Gastrocnemius medialis (tissue), 4 donors: ENCODE measurements at regions not wholly inside any gene's neighbourhood (a gene's known extent, or its start where the extent isn't known, plus 50 kb on each side); places are given as distances from the start of the nearest gene placed in this dataset.
"Not testable (repeated sequence)": the region's sequence is repeated elsewhere in the genome, so short reads cannot be mapped to it uniquely, and the experiment has no call there.

Source experiments
- ATAC-seq, 2 donors: fragments of 150-250 bp; one replicate each; pipeline ENCODE4 v1.9.1; 2016
- DNase-seq, 2 donors: peaks; one replicate each; pipeline ENCODE4 v3.0.0-alpha.2; 2019
- H3K27ac ChIP-seq, 4 donors: fragments of 200-600 bp; sonication (generic); 1 replicate in 1 of 4; 2 replicates in 3 of 4; pipeline ENCODE4 v1.5.1; 2016 to 2018; ENCODE audit warnings: mild to moderate bottlenecking in 2 of 4, moderate library complexity in 1 of 4
- H3K27me3 ChIP-seq, 3 donors: fragments of 200-600 bp; sonication (generic) in 2 of 3; 1 replicate in 1 of 3; 2 replicates in 2 of 3; pipeline versions ENCODE4 v1.5.1 to v1.6.0; 2016 to 2019; ENCODE audit warnings: mild to moderate bottlenecking in 1 of 3, moderate library complexity in 1 of 3
- H3K36me3 ChIP-seq, 2 donors: fragments of 200-600 bp; sonication (generic) in 1 of 2; one replicate each; pipeline ENCODE4 v1.5.1; 2017 to 2018
- H3K4me1 ChIP-seq, 2 donors: fragments of 200-600 bp; sonication (generic) in 1 of 2; one replicate each; pipeline ENCODE4 v1.5.1; 2016 to 2017; ENCODE audit warnings: mild to moderate bottlenecking in 2 of 2
- H3K4me3 ChIP-seq, 4 donors: fragments of 200-600 bp; sonication (generic) in 3 of 4; 1 replicate in 1 of 4; 2 replicates in 3 of 4; pipeline ENCODE4 v1.5.1; 2016 to 2019; ENCODE audit warnings: mild to moderate bottlenecking in 2 of 4
- H3K9me3 ChIP-seq, 3 donors: fragments of 200-600 bp; sonication (generic) in 2 of 3; 1 replicate in 1 of 3; 2 replicates in 2 of 3; pipeline ENCODE4 v1.5.1; 2016 to 2019
- POLR2A ChIP-seq, 2 donors: fragments of 450-650 bp; IDR thresholded peaks; one replicate each; pipeline ENCODE4 v1.6.1; 2017; ENCODE audit warnings: antibody characterized with exemption in 2 of 2, mild to moderate bottlenecking in 2 of 2, moderate library complexity in 2 of 2
- in situ Hi-C, 4 donors: fragments of 200-750 bp; cut with MboI; loops; one replicate each; pipeline versions ENCODE4 v1.15.0 to v1.8.0; 2017; ENCODE audit warnings: low sequenced_read_pairs in 4 of 4
- intact Hi-C: fragments of 100-400 bp; cut with DNase I; formaldehyde crosslinking; loops from one replicate; pipeline ENCODE4 v1.15.1; 2023; ENCODE audit warnings: low total_unique reads
- TF ChIP-seq, protein P1 (sequence below), 5 experiments: fragments of 450-650 bp in 3 of 5; fragments of 200-600 bp in 2 of 5; sonication (generic) in 2 of 5; IDR thresholded peaks in 4 of 5; conservative IDR thresholded peaks in 1 of 5; 1 replicate in 4 of 5; 2 replicates in 1 of 5; pipeline ENCODE4 v1.5.1; 2016 to 2019; ENCODE audit warnings: antibody characterized with exemption in 5 of 5, mild to moderate bottlenecking in 3 of 5, moderate library complexity in 3 of 5

DNA sequence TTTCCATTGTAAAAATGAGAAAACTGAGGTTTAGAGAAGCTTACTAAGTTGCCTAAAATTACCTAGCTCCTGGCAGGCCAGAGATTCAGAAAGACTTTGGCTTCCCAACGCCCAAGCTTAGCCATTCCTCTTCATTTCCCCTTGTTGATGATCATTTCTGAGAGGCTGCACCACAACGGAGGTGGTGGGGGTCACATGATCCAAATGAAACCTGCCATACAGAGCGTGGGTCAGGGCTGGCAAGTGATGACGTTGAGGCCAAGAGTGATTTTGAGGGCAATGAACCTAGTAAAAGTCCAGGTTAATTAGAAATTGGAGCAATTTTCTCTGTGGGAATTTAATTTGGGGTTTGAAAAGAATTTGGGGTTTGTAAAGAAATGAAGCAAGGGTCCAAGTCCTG lies 109.9 kb downstream of the TMEM182 start:
- Histone ChIP-seq H3K4me1 (no peaks in the 10 kb centered on the region), H3K36me3 (no peaks in the 10 kb centered on the region), H3K27ac (no peak overlapping the region), H3K9me3 (no peaks in the 10 kb centered on the region), H3K27me3 (no peaks in the 10 kb centered on the region), H3K4me3 (no peak overlapping the region)
- no peak for ATAC-seq
- in situ Hi-C loops (no loop called here), intact Hi-C loops (no loop called here)
- no peak for DNase-seq
- TF ChIP-seq, protein P1, sequence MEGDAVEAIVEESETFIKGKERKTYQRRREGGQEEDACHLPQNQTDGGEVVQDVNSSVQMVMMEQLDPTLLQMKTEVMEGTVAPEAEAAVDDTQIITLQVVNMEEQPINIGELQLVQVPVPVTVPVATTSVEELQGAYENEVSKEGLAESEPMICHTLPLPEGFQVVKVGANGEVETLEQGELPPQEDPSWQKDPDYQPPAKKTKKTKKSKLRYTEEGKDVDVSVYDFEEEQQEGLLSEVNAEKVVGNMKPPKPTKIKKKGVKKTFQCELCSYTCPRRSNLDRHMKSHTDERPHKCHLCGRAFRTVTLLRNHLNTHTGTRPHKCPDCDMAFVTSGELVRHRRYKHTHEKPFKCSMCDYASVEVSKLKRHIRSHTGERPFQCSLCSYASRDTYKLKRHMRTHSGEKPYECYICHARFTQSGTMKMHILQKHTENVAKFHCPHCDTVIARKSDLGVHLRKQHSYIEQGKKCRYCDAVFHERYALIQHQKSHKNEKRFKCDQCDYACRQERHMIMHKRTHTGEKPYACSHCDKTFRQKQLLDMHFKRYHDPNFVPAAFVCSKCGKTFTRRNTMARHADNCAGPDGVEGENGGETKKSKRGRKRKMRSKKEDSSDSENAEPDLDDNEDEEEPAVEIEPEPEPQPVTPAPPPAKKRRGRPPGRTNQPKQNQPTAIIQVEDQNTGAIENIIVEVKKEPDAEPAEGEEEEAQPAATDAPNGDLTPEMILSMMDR (IDR thresholded peaks at IDR 0.05 in 4 of 5, conservative IDR thresholded peaks at IDR 0.05 in 1 of 5) = no peak
- no peak for TF ChIP-seq POLR2A (IDR thresholded peaks at IDR 0.05)

DNA sequence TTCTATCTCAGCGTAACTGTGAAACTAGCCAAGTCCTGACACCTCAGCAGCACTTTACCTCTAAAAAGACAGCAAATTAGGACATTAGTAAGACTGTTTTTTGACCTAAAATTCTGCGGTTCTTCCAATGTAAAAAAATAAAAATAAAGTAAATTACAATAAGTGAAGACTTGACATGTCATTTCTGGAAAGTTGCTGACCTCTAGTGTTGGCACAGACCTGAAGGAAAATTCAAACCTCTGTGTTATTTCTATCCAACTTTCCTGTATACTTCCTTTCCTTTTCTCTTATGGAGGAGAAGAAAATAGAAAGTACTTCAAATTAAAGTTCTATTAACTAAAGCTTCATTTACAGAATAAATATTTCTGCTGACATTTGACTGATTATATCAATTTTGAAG lies 110.6 kb downstream of the TMEM182 start:
- intact Hi-C loops (no loop called here), in situ Hi-C loops (no loop called here)
- Histone ChIP-seq H3K27ac (no peak overlapping the region), H3K4me1 (no peaks in the 10 kb centered on the region), H3K9me3 (no peaks in the 10 kb centered on the region), H3K27me3 (no peaks in the 10 kb centered on the region), H3K36me3 (no peaks in the 10 kb centered on the region), H3K4me3 (no peak overlapping the region)
- TF ChIP-seq POLR2A (IDR thresholded peaks at IDR 0.05) = no peak
- TF ChIP-seq, protein P1 (IDR thresholded peaks at IDR 0.05 in 4 of 5, conservative IDR thresholded peaks at IDR 0.05 in 1 of 5) = no peak
- ATAC-seq (no peak), DNase-seq (no peak)

DNA sequence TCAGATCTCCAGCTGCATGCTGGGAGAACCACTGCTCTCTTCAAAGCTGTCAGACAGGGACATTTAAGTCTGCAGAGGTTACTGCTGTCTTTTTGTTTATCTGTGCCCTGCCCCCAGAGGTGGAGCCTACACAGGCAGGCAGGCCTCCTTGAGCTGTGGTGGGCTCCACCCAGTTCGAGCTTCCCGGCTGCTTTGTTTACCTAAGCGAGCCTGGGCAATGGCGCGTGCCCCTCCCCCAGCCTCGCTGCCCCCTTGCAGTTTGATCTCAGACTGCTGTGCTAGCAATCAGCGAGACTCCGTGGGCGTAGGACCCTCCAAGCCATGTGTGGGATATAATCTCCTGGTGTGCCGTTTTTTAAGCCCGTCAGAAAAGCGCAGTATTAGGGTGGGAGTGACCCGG lies 117.7 kb downstream of the TMEM182 start:
- H3K4me1 ChIP-seq, intact Hi-C loops: not testable (repeated sequence)

DNA sequence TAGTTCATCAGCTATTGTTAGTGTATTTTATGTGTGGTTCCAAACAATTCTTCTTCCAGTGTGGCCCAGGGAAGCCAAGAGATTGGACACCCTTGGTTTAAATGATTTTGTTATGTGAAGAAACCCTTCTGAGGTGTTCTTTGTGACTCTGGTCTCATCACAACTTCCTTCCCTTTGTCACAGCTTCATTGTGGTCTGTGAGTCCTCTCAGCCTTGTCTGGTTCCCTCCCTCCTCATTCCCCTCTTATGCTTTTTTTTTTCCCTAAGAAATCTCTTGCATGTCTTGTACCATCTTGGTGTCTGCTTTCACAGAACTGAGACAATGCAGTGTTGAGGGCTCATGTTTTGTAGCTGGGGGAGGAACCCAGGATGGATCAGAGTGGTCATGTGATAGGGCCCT lies 118.9 kb downstream of the TMEM182 start:
- TF ChIP-seq POLR2A (IDR thresholded peaks at IDR 0.05) = no peak
- TF ChIP-seq, protein P1 (IDR thresholded peaks at IDR 0.05 in 4 of 5, conservative IDR thresholded peaks at IDR 0.05 in 1 of 5) = no peak
- no peak for ATAC-seq
- DNase-seq = no peak
- Histone ChIP-seq H3K27ac (no peak overlapping the region), H3K9me3 (no peaks in the 10 kb centered on the region), H3K4me1 (no peaks in the 10 kb centered on the region), H3K4me3 (no peak overlapping the region), H3K36me3 (no peaks in the 10 kb centered on the region), H3K27me3 (no peaks in the 10 kb centered on the region)
- in situ Hi-C loops = no loop called here
- intact Hi-C loops = no loop called here

More for the DNA sequence above, 117.7 kb downstream of the TMEM182 start:
- H3K36me3 ChIP-seq, H3K27ac ChIP-seq, H3K9me3 ChIP-seq, in situ Hi-C loops, H3K4me3 ChIP-seq, ATAC-seq, H3K27me3 ChIP-seq, DNase-seq: not testable (repeated sequence)

DNA sequence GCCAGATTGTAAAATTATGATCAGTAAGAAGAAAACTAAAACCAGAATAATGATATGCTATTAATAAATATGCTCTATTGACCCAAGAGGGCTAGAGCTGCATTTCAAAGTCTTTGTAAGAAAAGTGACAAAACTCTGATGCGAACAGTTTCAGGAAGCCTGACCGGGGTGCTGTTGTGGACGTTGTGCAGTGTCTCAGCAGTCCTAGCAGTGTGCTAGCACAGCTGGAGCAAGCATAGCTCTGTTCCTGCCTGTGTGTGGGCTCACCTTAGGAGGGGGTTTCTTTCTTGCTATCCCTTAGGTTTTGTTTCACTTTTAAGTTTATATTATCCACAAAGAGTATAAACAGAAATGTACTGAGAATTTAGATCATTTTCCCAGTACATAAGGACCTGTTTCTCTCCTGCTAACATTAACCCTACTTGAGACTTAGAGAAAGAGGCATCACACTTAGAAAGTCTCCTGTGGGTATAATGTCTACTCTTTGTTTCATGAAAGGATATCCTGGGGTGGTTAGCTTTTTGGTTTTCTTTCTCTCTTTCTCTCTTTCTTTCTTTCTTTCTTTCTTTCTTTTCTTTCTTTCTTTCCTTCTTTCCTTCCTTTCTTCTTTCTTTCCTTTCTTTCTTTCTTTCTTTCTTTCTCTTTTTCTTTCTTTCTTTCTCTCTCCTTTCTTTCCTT lies 124.5 kb downstream of the TMEM182 start:
- DNase-seq = no peak
- ATAC-seq = no peak
- H3K27me3 ChIP-seq = no peaks in the 10 kb centered on the region
- H3K4me3 ChIP-seq = no peak overlapping the region
- no peak overlapping the region for H3K27ac ChIP-seq
- H3K36me3 ChIP-seq = no peaks in the 10 kb centered on the region
- TF ChIP-seq POLR2A (IDR thresholded peaks at IDR 0.05) = no peak
- TF ChIP-seq, protein P1 (IDR thresholded peaks at IDR 0.05 in 4 of 5, conservative IDR thresholded peaks at IDR 0.05 in 1 of 5) = no peak
- intact Hi-C loops (no loop called here), in situ Hi-C loops (no loop called here)
- H3K9me3 ChIP-seq = no peaks in the 10 kb centered on the region
- H3K4me1 ChIP-seq = no peaks in the 10 kb centered on the region
